A673 (cell line): ENCODE measurements at regions not wholly inside any gene's neighbourhood (a gene's known extent, or its start where the extent isn't known, plus 50 kb on each side); places are given as distances from the start of the nearest gene placed in this dataset.

Source experiments
- BruUV-seq: library from RNA; stranded (reverse); fragments of 400-500 nt; replicated peaks from 2 replicates; lab custom pipeline; 2021; lab: Mats Ljungman, UMichigan
- CTCF ChIA-PET: fragments of 300-600 bp; sonication (Branson Sonifier 250); formaldehyde crosslinking; loops from one replicate; lab custom pipeline; 2022; ENCODE audit warnings: antibody characterized with exemption; lab: Charles Lee
- POLR2A ChIA-PET: fragments of 300-600 bp; sonication (Branson Sonifier 250); formaldehyde crosslinking; loops from one replicate; lab custom pipeline; 2022; ENCODE audit warnings: antibody characterized with exemption; ENCODE audit not compliant: low non-redundant PET; lab: Charles Lee
- DNase-seq: peaks from one replicate; pipeline ENCODE4 v3.0.0-alpha.2; 2015; ENCODE audit warnings: low spot score
- H3K27ac ChIP-seq: fragments of 200-600 bp; sonication (generic); 2 replicates; pipeline ENCODE4 v1.5.1; 2016; ENCODE audit warnings: mixed run types, low read depth, mild to moderate bottlenecking, mixed read lengths, antibody characterized with exemption, low read length; ENCODE audit not compliant: poor library complexity, severe bottlenecking
- H3K27me3 ChIP-seq: fragments of 200-600 bp; sonication (generic); replicated peaks from 2 replicates; pipeline ENCODE4 v1.6.1; 2017; ENCODE audit warnings: mixed run types, low read depth, mild to moderate bottlenecking, mixed read lengths, antibody characterized with exemption, low read length; ENCODE audit not compliant: insufficient read depth, poor library complexity
- H3K36me3 ChIP-seq: fragments of 200-600 bp; sonication (generic); 2 replicates; pipeline ENCODE4 v1.6.1; 2016; ENCODE audit warnings: mixed run types, mild to moderate bottlenecking, mixed read lengths, antibody characterized with exemption, low read length; ENCODE audit not compliant: insufficient read depth, poor library complexity, severe bottlenecking
- H3K4me1 ChIP-seq: fragments of 200-600 bp; sonication (generic); 2 replicates; pipeline ENCODE4 v1.6.1; 2017; ENCODE audit warnings: mixed run types, mild to moderate bottlenecking, mixed read lengths, antibody characterized with exemption, low read length; ENCODE audit not compliant: insufficient read depth, poor library complexity, severe bottlenecking
- H3K4me3 ChIP-seq: fragments of 200-600 bp; sonication (generic); 2 replicates; pipeline ENCODE4 v1.5.1; 2016; ENCODE audit warnings: low read depth, mixed run types, mild to moderate bottlenecking, mixed read lengths, low read length; ENCODE audit not compliant: poor library complexity, severe bottlenecking
- H3K9me3 ChIP-seq: fragments of 200-600 bp; sonication (generic); 2 replicates; pipeline ENCODE4 v1.6.1; 2016; ENCODE audit warnings: mixed run types, low read depth, mild to moderate bottlenecking, mixed read lengths, antibody characterized with exemption, low read length; ENCODE audit not compliant: poor library complexity, severe bottlenecking
- CTCF ChIP-seq: fragments of 300-800, 200-600 bp; sonication (generic); conservative IDR thresholded peaks from 2 replicates; pipeline ENCODE4 v1.5.1; 2017; ENCODE audit warnings: low read depth, mild to moderate bottlenecking, antibody characterized with exemption, low read length, moderate library complexity, mixed read lengths
- EZH2 ChIP-seq: fragments of 200-600 bp; sonication (generic); IDR thresholded peaks from 2 replicates; pipeline ENCODE4 v1.6.1; 2017; ENCODE audit warnings: borderline replicate concordance, low read depth, mild to moderate bottlenecking, mixed read lengths, antibody characterized with exemption, low read length; ENCODE audit not compliant: poor library complexity, severe bottlenecking
- intact Hi-C: fragments of 100-400 bp; cut with micrococcal nuclease; formaldehyde crosslinking; loops from one replicate; pipeline ENCODE4 v1.10.0; 2022; ENCODE audit not compliant: unreplicated experiment

- BruUV-seq = no TSS peak
- Histone ChIP-seq H3K9me3 (no peaks in the 10 kb centered on the region), H3K4me3 (no peak overlapping the region), H3K36me3 (no peaks in the 10 kb centered on the region), H3K27ac (no peak overlapping the region), H3K27me3 (no peaks in the 10 kb centered on the region), H3K4me1 (no peaks in the 10 kb centered on the region)
- TF ChIP-seq EZH2 = no peak
- TF ChIP-seq CTCF = no peak
- CTCF ChIA-PET = no interaction called here
- POLR2A ChIA-PET = no interaction called here
- no peak for DNase-seq
- intact Hi-C loops = no loop called here
Observed at GRCh38 chr14:97726676-97727075, 929.5 kb downstream of the VRK1 start.

GRCh38 chr14:97730706-97731105 is 933.5 kb downstream of the VRK1 start:
- CTCF ChIA-PET = no interaction called here
- DNase-seq = no peak
- Histone ChIP-seq H3K27ac (no peak overlapping the region), H3K9me3 (no peaks in the 10 kb centered on the region), H3K27me3 (no peaks in the 10 kb centered on the region), H3K4me1 (no peaks in the 10 kb centered on the region), H3K4me3 (no peak overlapping the region), H3K36me3 (no peaks in the 10 kb centered on the region)
- TF ChIP-seq CTCF = no peak
- no peak for TF ChIP-seq EZH2
- BruUV-seq = no TSS peak
- intact Hi-C loops = no loop called here
- POLR2A ChIA-PET = no interaction called here

GRCh38 chr14:97731800-97732199 is 934.6 kb downstream of the VRK1 start:
- Histone ChIP-seq H3K27ac (no peak overlapping the region), H3K4me3 (no peak overlapping the region), H3K4me1 (no peaks in the 10 kb centered on the region), H3K9me3 (no peaks in the 10 kb centered on the region), H3K27me3 (no peaks in the 10 kb centered on the region), H3K36me3 (no peaks in the 10 kb centered on the region)
- intact Hi-C loops = no loop called here
- POLR2A ChIA-PET = no interaction called here
- no TSS peak for BruUV-seq
- no peak for DNase-seq
- CTCF ChIA-PET = no interaction called here
- no peak for TF ChIP-seq EZH2
- TF ChIP-seq CTCF = no peak
